ENCODE measurements at regions not wholly inside any gene's neighbourhood (a gene's known extent, or its start where the extent isn't known, plus 50 kb on each side); places are given as distances from the start of the nearest gene placed in this dataset.

DNA sequence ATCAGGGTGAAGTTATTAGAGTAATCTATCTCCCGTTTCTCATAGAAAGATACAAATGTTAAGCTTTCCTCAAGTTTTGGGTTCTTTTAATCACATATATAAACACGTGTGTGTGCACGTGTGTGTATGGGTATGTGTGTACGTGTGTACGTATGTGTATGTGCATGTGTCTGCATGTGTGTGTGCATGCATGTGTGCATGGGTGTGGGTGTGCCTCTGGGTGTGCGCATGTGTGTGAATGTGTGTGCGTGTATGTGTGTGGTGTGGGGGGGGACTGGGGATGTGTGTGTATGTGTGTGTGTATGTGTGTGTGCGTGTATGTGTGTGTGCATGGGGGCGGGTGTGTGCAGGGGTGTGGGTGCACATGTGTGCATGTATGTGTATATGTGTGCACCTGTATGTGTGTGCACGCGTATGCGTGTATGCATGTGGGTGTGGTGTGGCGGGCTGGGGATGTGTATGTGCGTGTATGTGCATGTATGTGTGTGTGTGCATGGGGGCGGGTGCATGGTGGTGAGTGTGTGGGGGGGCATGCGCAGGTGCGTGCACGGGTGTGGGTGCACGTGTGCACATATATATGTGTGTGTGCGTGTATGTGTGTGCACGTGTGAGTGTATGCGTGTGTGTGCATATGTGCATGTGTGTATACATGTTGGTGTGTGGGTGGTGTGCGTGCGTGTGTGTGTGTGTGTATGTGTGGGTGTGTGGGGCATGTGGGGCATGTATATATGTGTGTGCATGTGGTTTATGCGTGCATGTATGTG lies 304.0 kb downstream of the MBD2 start:
- Histone ChIP-seq H4K91ac (ENCODE audit: low read depth, low read length) (no peak overlapping the region), H3K79me1 (ENCODE audit: low read length) (no peaks in the 10 kb centered on the region), H3K36me3 (ENCODE audit: control insufficient read depth in 1 of 2, insufficient read depth in 2 of 2, low read length in 2 of 2) (no peaks in the 10 kb centered on the region), H3K14ac (ENCODE audit: low read length) (no peak overlapping the region), H2BK120ac (ENCODE audit: insufficient read depth, low read length, poor library complexity) (no peak overlapping the region), H3K4ac (ENCODE audit: low read depth, low read length) (no peak overlapping the region), H3K9ac (ENCODE audit: low read length) (no peak overlapping the region), H4K12ac (ENCODE audit: low read depth, low read length) (no peak overlapping the region), H3K4me2 (ENCODE audit: low read length) (no peak overlapping the region), H2AFZ (ENCODE audit: insufficient read depth, low read length, poor library complexity) (no peak overlapping the region), H3K79me2 (ENCODE audit: control insufficient read depth, insufficient read depth, low read length, poor library complexity) (no peaks in the 10 kb centered on the region), H3K4me1 (ENCODE audit: control insufficient read depth in 1 of 2, insufficient read depth in 2 of 2, low read length in 2 of 2) (peaks cover 0 to 4% of the 10 kb centered on the region in 2 experiments), H2BK5ac (ENCODE audit: low read depth, low read length, poor library complexity) (no peak overlapping the region), H3K4me3 (ENCODE audit: low read depth, low read length) (peak overlapping the region; percentile 65), H2AK5ac (ENCODE audit: low read length) (no peak overlapping the region), H3K27ac (ENCODE audit: low read depth, low read length) (no peak overlapping the region), H3K18ac (ENCODE audit: low read length) (no peak overlapping the region), H3K9me3 (ENCODE audit: insufficient read depth, low read depth, low read length) (peaks cover 8% of the 10 kb centered on the region), H2BK12ac (ENCODE audit: low read length) (no peak overlapping the region), H4K8ac (ENCODE audit: low read depth, low read length) (no peak overlapping the region), H3K23ac (ENCODE audit: low read length) (peak overlapping the region; percentile 38), H3K27me3 (ENCODE audit: insufficient read depth, low read length) (no peaks in the 10 kb centered on the region)
- no peak for DNase-seq
- WGBS (ENCODE audit: extremely low coverage, insufficient coverage, insufficient read length), result 100% methylated on average over 1 of the region's 25 CpGs

DNA sequence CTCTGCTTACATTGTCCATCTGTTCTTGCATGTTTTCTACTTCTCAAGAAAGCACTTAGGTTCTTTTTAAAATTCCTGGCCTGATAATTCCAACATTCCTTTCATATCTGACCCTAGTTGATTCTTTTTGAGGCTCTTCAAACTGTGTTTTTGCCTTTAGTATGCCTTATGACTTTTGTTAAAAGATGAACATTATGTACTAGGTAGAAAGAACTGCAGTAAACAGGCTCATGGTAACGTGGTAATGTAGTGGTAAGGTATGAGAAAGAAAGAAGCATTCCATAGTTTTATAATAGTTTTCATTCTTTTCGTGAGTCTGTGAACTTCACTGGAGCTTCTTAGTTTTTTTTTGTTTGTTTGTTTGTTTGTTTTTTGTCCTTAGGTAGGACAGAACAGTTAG lies 306.4 kb downstream of the MBD2 start:
- Histone ChIP-seq H4K8ac (ENCODE audit: low read depth, low read length) (no peak overlapping the region), H4K91ac (ENCODE audit: low read depth, low read length) (no peak overlapping the region), H3K9me3 (ENCODE audit: insufficient read depth, low read depth, low read length) (peaks cover 8% of the 10 kb centered on the region), H3K27me3 (ENCODE audit: insufficient read depth, low read length) (no peaks in the 10 kb centered on the region), H3K36me3 (ENCODE audit: control insufficient read depth in 1 of 2, insufficient read depth in 2 of 2, low read length in 2 of 2) (no peaks in the 10 kb centered on the region), H3K4me1 (ENCODE audit: control insufficient read depth in 1 of 2, insufficient read depth in 2 of 2, low read length in 2 of 2) (peaks cover 0 to 4% of the 10 kb centered on the region in 2 experiments), H3K27ac (ENCODE audit: low read depth, low read length) (no peak overlapping the region), H2BK12ac (ENCODE audit: low read length) (no peak overlapping the region), H2BK120ac (ENCODE audit: insufficient read depth, low read length, poor library complexity) (no peak overlapping the region), H3K4ac (ENCODE audit: low read depth, low read length) (no peak overlapping the region), H4K12ac (ENCODE audit: low read depth, low read length) (no peak overlapping the region), H3K9ac (ENCODE audit: low read length) (no peak overlapping the region), H2BK5ac (ENCODE audit: low read depth, low read length, poor library complexity) (no peak overlapping the region), H2AFZ (ENCODE audit: insufficient read depth, low read length, poor library complexity) (no peak overlapping the region), H3K4me2 (ENCODE audit: low read length) (no peak overlapping the region), H3K79me1 (ENCODE audit: low read length) (no peaks in the 10 kb centered on the region), H3K4me3 (ENCODE audit: low read depth, low read length) (no peak overlapping the region), H2AK5ac (ENCODE audit: low read length) (no peak overlapping the region), H3K18ac (ENCODE audit: low read length) (no peak overlapping the region), H3K23ac (ENCODE audit: low read length) (no peak overlapping the region), H3K79me2 (ENCODE audit: control insufficient read depth, insufficient read depth, low read length, poor library complexity) (no peaks in the 10 kb centered on the region), H3K14ac (ENCODE audit: low read length) (no peak overlapping the region)
- peak in 1 of 2 donors; percentile 8 for DNase-seq
- no CpG with 5 or more reads among the region's 2 CpGs for WGBS (ENCODE audit: extremely low coverage, insufficient coverage, insufficient read length)

DNA sequence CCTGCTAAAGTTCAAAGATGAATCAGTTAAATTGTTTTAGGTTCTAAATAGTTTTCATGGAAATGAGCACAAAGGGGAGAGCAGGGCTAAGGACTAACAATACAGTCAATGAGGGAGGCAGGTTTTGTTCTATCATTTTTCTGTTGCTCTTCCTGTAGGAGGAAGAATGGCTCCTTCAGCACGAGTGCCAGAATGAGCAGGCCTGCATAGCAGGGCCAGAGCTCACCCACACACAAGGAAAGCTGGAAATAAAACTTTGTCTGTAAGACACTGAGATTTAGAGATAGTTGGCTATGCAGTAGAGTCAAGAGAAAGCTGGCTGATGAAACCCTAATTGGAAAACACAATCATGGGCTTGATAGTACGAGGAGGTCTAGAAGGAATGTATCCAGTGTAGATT lies 313.3 kb downstream of the MBD2 start:
- WGBS (ENCODE audit: extremely low coverage, insufficient coverage, insufficient read length), result no CpG with 5 or more reads among the region's 2 CpGs
- H2AK5ac ChIP-seq (ENCODE audit: low read length), result no peak overlapping the region
- no peak overlapping the region for H3K27ac ChIP-seq (ENCODE audit: low read depth, low read length)
- no peak overlapping the region for H2BK120ac ChIP-seq (ENCODE audit: insufficient read depth, low read length, poor library complexity)
- no peak overlapping the region for H3K9ac ChIP-seq (ENCODE audit: low read length)
- H3K23ac ChIP-seq (ENCODE audit: low read length), result no peak overlapping the region
- no peak overlapping the region for H3K4me2 ChIP-seq (ENCODE audit: low read length)
- H3K14ac ChIP-seq (ENCODE audit: low read length), result no peak overlapping the region
- H3K79me2 ChIP-seq (ENCODE audit: control insufficient read depth, insufficient read depth, low read length, poor library complexity), result no peaks in the 10 kb centered on the region
- H4K12ac ChIP-seq (ENCODE audit: low read depth, low read length), result no peak overlapping the region
- no peak overlapping the region for H3K18ac ChIP-seq (ENCODE audit: low read length)
- no peak overlapping the region for H4K8ac ChIP-seq (ENCODE audit: low read depth, low read length)
- no peak overlapping the region for H3K4me3 ChIP-seq (ENCODE audit: low read depth, low read length)
- no peak for DNase-seq
- no peak overlapping the region for H2BK5ac ChIP-seq (ENCODE audit: low read depth, low read length, poor library complexity)
- no peak overlapping the region for H2AFZ ChIP-seq (ENCODE audit: insufficient read depth, low read length, poor library complexity)
- H4K91ac ChIP-seq (ENCODE audit: low read depth, low read length), result no peak overlapping the region
- no peaks in the 10 kb centered on the region for H3K4me1 ChIP-seq (ENCODE audit: control insufficient read depth in 1 of 2, insufficient read depth in 2 of 2, low read length in 2 of 2)
- H3K9me3 ChIP-seq (ENCODE audit: insufficient read depth, low read depth, low read length), result no peaks in the 10 kb centered on the region
- H3K27me3 ChIP-seq (ENCODE audit: insufficient read depth, low read length), result no peaks in the 10 kb centered on the region
- H2BK12ac ChIP-seq (ENCODE audit: low read length), result no peak overlapping the region
- no peaks in the 10 kb centered on the region for H3K79me1 ChIP-seq (ENCODE audit: low read length)
- H3K36me3 ChIP-seq (ENCODE audit: control insufficient read depth in 1 of 2, insufficient read depth in 2 of 2, low read length in 2 of 2), result no peaks in the 10 kb centered on the region
- no peak overlapping the region for H3K4ac ChIP-seq (ENCODE audit: low read depth, low read length)

DNA sequence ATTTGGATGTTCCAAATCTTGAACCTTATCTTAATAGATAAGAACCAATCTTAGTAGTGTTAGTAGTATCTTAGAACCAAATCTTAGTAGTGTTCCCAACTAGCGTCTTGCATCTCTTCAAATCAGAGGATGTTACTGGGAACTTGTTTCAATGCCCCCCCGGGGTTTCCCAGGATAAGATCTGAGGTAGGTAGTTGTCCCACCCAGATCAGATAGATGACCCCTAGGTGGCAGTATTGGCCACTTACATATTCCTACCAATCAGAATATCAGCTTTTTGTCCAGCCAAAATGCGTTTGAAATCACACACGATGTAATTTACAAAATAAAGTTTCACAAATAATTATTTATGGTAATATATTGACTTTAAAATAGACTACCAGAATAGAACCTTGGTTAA lies 314.8 kb downstream of the MBD2 start:
- H3K36me3 ChIP-seq (ENCODE audit: control insufficient read depth in 1 of 2, insufficient read depth in 2 of 2, low read length in 2 of 2), result no peaks in the 10 kb centered on the region
- no peaks in the 10 kb centered on the region for H3K27me3 ChIP-seq (ENCODE audit: insufficient read depth, low read length)
- no peak overlapping the region for H3K9ac ChIP-seq (ENCODE audit: low read length)
- H2BK12ac ChIP-seq (ENCODE audit: low read length), result no peak overlapping the region
- H4K8ac ChIP-seq (ENCODE audit: low read depth, low read length), result no peak overlapping the region
- H3K4me2 ChIP-seq (ENCODE audit: low read length), result no peak overlapping the region
- no peak overlapping the region for H3K18ac ChIP-seq (ENCODE audit: low read length)
- H2AFZ ChIP-seq (ENCODE audit: insufficient read depth, low read length, poor library complexity), result no peak overlapping the region
- no peak overlapping the region for H3K27ac ChIP-seq (ENCODE audit: low read depth, low read length)
- no peak overlapping the region for H2BK5ac ChIP-seq (ENCODE audit: low read depth, low read length, poor library complexity)
- H4K91ac ChIP-seq (ENCODE audit: low read depth, low read length), result no peak overlapping the region
- no peak overlapping the region for H3K14ac ChIP-seq (ENCODE audit: low read length)
- no peak overlapping the region for H3K4ac ChIP-seq (ENCODE audit: low read depth, low read length)
- DNase-seq, result peak in 1 of 2 donors; percentile 30
- no peaks in the 10 kb centered on the region for H3K4me1 ChIP-seq (ENCODE audit: control insufficient read depth in 1 of 2, insufficient read depth in 2 of 2, low read length in 2 of 2)
- H2AK5ac ChIP-seq (ENCODE audit: low read length), result no peak overlapping the region
- H3K79me1 ChIP-seq (ENCODE audit: low read length), result no peaks in the 10 kb centered on the region
- WGBS (ENCODE audit: extremely low coverage, insufficient coverage, insufficient read length), result no CpG with 5 or more reads among the region's 4 CpGs
- H3K9me3 ChIP-seq (ENCODE audit: insufficient read depth, low read depth, low read length), result no peaks in the 10 kb centered on the region
- no peak overlapping the region for H3K4me3 ChIP-seq (ENCODE audit: low read depth, low read length)
- no peaks in the 10 kb centered on the region for H3K79me2 ChIP-seq (ENCODE audit: control insufficient read depth, insufficient read depth, low read length, poor library complexity)
- no peak overlapping the region for H2BK120ac ChIP-seq (ENCODE audit: insufficient read depth, low read length, poor library complexity)
- H3K23ac ChIP-seq (ENCODE audit: low read length), result no peak overlapping the region
- H4K12ac ChIP-seq (ENCODE audit: low read depth, low read length), result no peak overlapping the region
